ENCODE measurements at regions not wholly inside any gene's neighbourhood (a gene's known extent, or its start where the extent isn't known, plus 50 kb on each side); places are given as distances from the start of the nearest gene placed in this dataset.
"Not testable (repeated sequence)": the region's sequence is repeated elsewhere in the genome, so short reads cannot be mapped to it uniquely, and the experiment has no call there.

DNA sequence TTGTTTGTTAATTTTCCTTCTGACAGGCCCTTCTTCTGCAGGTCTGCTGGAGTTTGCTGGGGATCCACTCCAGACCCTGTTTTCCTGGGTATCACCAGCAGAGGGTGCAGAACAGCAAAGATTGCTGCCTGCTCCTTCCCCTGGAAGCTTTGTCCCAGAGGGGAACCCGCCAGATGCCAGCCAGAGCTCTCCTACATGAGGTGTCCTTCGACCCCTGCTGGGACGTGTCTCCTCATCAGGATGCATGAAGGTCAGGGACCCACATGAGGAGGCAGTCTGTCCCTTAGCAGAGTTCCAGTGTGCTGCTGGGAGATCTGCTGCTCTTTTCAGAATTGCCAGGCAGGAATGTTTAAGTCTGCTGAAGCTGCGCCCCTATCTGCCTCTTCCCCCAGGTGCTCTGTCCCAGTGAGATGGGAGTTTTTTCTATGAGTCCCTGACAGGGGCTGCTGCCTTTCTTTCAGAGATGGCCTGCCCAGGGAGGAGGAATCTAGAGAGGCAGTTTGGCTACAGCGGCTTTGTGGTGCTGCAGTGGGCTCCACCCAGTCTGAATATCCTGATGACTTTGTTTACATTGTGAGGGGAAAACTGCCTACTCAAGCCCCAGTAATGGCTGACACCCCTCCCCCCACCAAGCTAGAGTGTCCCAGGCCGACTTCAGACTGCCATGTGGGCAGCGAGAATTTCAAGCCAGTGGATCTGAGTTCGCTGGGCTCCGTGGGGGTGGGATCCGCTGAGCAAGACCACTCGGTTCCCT, 772.0 kb upstream of the FAM174A start:
- TF ChIP-seq, protein P1, sequence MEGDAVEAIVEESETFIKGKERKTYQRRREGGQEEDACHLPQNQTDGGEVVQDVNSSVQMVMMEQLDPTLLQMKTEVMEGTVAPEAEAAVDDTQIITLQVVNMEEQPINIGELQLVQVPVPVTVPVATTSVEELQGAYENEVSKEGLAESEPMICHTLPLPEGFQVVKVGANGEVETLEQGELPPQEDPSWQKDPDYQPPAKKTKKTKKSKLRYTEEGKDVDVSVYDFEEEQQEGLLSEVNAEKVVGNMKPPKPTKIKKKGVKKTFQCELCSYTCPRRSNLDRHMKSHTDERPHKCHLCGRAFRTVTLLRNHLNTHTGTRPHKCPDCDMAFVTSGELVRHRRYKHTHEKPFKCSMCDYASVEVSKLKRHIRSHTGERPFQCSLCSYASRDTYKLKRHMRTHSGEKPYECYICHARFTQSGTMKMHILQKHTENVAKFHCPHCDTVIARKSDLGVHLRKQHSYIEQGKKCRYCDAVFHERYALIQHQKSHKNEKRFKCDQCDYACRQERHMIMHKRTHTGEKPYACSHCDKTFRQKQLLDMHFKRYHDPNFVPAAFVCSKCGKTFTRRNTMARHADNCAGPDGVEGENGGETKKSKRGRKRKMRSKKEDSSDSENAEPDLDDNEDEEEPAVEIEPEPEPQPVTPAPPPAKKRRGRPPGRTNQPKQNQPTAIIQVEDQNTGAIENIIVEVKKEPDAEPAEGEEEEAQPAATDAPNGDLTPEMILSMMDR (IDR thresholded peaks at IDR 0.05; ENCODE audit: low read depth, low read length, poor library complexity, severe bottlenecking), result no peak
- TF ChIP-seq EZH2phosphoT487 (IDR thresholded peaks at IDR 0.05; ENCODE audit: borderline replicate concordance, low read length), result no peak
- H3K9me2 ChIP-seq (replicated peaks; ENCODE audit: control insufficient read depth, low read length), result no peaks in the 10 kb centered on the region
- H3F3A ChIP-seq (ENCODE audit: control insufficient read depth, insufficient read depth), result no peaks in the 10 kb centered on the region
- no peak overlapping the region for H3K27ac ChIP-seq (ENCODE audit: low read depth, low read length)
- H3K4me1 ChIP-seq (ENCODE audit: control insufficient read depth, low read length), result no peaks in the 10 kb centered on the region
- H3K9me3 ChIP-seq (ENCODE audit: control insufficient read depth, insufficient read depth, low read length), result no peaks in the 10 kb centered on the region
- no peaks in the 10 kb centered on the region for H4K20me1 ChIP-seq (ENCODE audit: control insufficient read depth, insufficient read depth, low read depth, low read length)
- no peak overlapping the region for H3K4me3 ChIP-seq (ENCODE audit: low read length)
- no peak overlapping the region for H3K4me2 ChIP-seq (ENCODE audit: low read length)
- no peaks in the 10 kb centered on the region for H3K27me3 ChIP-seq (ENCODE audit: control insufficient read depth, low read length)
- no peaks in the 10 kb centered on the region for H3K36me3 ChIP-seq (ENCODE audit: control insufficient read depth, low read length)
- no peaks in the 10 kb centered on the region for H3K79me2 ChIP-seq (ENCODE audit: control insufficient read depth, low read length)

DNA sequence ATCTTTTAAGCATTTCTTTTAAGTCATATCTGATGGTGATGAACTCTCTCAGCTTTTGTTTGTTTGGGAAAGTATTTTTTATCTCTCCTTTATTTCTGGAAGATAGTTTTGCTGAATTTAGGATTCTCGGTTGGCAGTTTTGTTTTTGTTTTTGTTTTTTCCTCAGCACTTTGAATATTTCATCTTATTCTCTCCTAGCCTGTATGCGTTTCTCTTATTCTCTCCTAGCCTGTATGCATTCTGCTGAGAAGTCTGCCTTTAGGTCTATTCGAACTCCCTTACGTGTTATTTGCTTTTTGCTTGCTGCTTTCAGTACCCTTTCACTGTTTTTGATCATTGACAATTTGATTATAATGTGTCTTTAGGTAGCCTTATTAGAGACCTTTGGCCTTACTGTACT, 787.8 kb upstream of the FAM174A start:
- H3K4me3 ChIP-seq (ENCODE audit: low read length), result no peak overlapping the region
- H3K36me3 ChIP-seq (ENCODE audit: control insufficient read depth, low read length), result no peaks in the 10 kb centered on the region
- no peaks in the 10 kb centered on the region for H3K27me3 ChIP-seq (ENCODE audit: control insufficient read depth, low read length)
- no peaks in the 10 kb centered on the region for H3K79me2 ChIP-seq (ENCODE audit: control insufficient read depth, low read length)
- H3F3A ChIP-seq (ENCODE audit: control insufficient read depth, insufficient read depth), result no peaks in the 10 kb centered on the region
- H3K27ac ChIP-seq (ENCODE audit: low read depth, low read length), result no peak overlapping the region
- no peaks in the 10 kb centered on the region for H3K4me1 ChIP-seq (ENCODE audit: control insufficient read depth, low read length)
- no peaks in the 10 kb centered on the region for H3K9me3 ChIP-seq (ENCODE audit: control insufficient read depth, insufficient read depth, low read length)
- no peak overlapping the region for H3K4me2 ChIP-seq (ENCODE audit: low read length)
- no peaks in the 10 kb centered on the region for H3K9me2 ChIP-seq (replicated peaks; ENCODE audit: control insufficient read depth, low read length)
- no peak for TF ChIP-seq EZH2phosphoT487 (IDR thresholded peaks at IDR 0.05; ENCODE audit: borderline replicate concordance, low read length)
- TF ChIP-seq, protein P1 (IDR thresholded peaks at IDR 0.05; ENCODE audit: low read depth, low read length, poor library complexity, severe bottlenecking), result no peak
- H4K20me1 ChIP-seq (ENCODE audit: control insufficient read depth, insufficient read depth, low read depth, low read length), result no peaks in the 10 kb centered on the region

DNA sequence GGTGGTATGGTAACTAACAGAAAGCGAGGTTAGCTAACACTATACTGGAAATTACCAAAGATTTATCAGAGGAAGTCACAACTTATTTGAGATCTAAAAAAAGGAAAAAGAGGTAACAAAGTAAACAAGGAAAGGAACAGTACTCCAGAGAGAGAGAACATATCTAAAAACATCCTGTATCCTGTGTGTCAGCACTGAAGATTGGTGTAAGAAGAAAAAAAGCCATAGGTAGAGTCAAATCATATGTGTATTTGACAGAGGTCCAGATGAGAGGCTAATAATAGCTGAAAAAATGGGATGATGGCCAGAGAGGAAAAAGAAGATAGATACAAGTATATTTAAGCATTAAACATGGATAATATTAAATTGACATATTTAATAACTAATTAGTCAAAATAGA, 802.0 kb upstream of the FAM174A start:
- not testable (repeated sequence) for H3K79me2 ChIP-seq (ENCODE audit: control insufficient read depth, low read length); H3K4me1 ChIP-seq (ENCODE audit: control insufficient read depth, low read length); H3K27ac ChIP-seq (ENCODE audit: low read depth, low read length); H3K9me3 ChIP-seq (ENCODE audit: control insufficient read depth, insufficient read depth, low read length); H3K36me3 ChIP-seq (ENCODE audit: control insufficient read depth, low read length); H3K27me3 ChIP-seq (ENCODE audit: control insufficient read depth, low read length); H3K4me3 ChIP-seq (ENCODE audit: low read length); H4K20me1 ChIP-seq (ENCODE audit: control insufficient read depth, insufficient read depth, low read depth, low read length); H3F3A ChIP-seq (ENCODE audit: control insufficient read depth, insufficient read depth); H3K4me2 ChIP-seq (ENCODE audit: low read length); H3K9me2 ChIP-seq (replicated peaks; ENCODE audit: control insufficient read depth, low read length)

DNA sequence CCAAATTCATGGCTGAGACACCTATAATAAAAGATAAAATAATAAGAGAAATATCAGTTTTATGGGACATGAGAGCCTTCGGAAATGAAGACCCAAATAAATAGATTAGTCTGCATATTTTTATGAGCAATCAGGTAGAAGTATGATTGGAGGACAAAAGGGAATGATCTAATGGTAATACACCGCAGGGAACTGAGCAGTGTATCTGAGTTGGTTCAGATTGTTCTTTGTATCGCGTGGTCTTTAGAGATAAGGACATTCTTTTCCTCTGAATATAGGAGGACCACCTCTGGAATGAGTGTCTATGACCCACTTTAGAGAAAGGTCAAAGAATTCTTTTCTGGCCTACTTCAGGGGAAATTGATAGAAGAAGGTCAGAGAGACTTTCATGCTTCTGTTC, 801.8 kb upstream of the CHD1 start:
- H3K79me2 ChIP-seq (ENCODE audit: control insufficient read depth, low read length); H3K27ac ChIP-seq (ENCODE audit: low read depth, low read length); H3K9me3 ChIP-seq (ENCODE audit: control insufficient read depth, insufficient read depth, low read length); H3F3A ChIP-seq (ENCODE audit: control insufficient read depth, insufficient read depth); H3K27me3 ChIP-seq (ENCODE audit: control insufficient read depth, low read length); H3K9me2 ChIP-seq (replicated peaks; ENCODE audit: control insufficient read depth, low read length); H3K4me3 ChIP-seq (ENCODE audit: low read length); H3K4me1 ChIP-seq (ENCODE audit: control insufficient read depth, low read length); H4K20me1 ChIP-seq (ENCODE audit: control insufficient read depth, insufficient read depth, low read depth, low read length); H3K4me2 ChIP-seq (ENCODE audit: low read length); H3K36me3 ChIP-seq (ENCODE audit: control insufficient read depth, low read length): not testable (repeated sequence)
